Stomach (tissue), 4 donors: ENCODE measurements at regions not wholly inside any gene's neighbourhood (a gene's known extent, or its start where the extent isn't known, plus 50 kb on each side); places are given as distances from the start of the nearest gene placed in this dataset.
"Not testable (repeated sequence)": the region's sequence is repeated elsewhere in the genome, so short reads cannot be mapped to it uniquely, and the experiment has no call there.

Source experiments
- CTCF ChIP-seq, 7 experiments: fragments of 450-650 bp in 4 of 7; fragments of 200-600 bp in 3 of 7; sonication (generic) in 3 of 7; IDR thresholded peaks; one replicate each; pipeline ENCODE4 v1.5.1; 2016 to 2019; ENCODE audit warnings: antibody characterized with exemption in 7 of 7, control low read depth in 2 of 7, mild to moderate bottlenecking in 1 of 7
- EP300 ChIP-seq: sonication (generic); formaldehyde crosslinking; IDR thresholded peaks from one replicate; pipeline ENCODE4 v1.6.1; 2017; ENCODE audit warnings: antibody characterized with exemption
- POLR2A ChIP-seq, 4 donors: fragments of 450-650 bp; IDR thresholded peaks; one replicate each; pipeline ENCODE4 v1.6.1; 2016; ENCODE audit warnings: antibody characterized with exemption in 4 of 4, control low read depth in 2 of 4, mild to moderate bottlenecking in 1 of 4, moderate library complexity in 1 of 4
- POLR2AphosphoS5 ChIP-seq, 3 donors: sonication (generic); formaldehyde crosslinking; IDR thresholded peaks; one replicate each; pipeline ENCODE4 v1.6.1; 2016; ENCODE audit warnings: antibody characterized with exemption in 3 of 3

GRCh38 chr6:85071845-85072244 lies 307.4 kb upstream of the TBX18 start:
- not testable (repeated sequence) for TF ChIP-seq POLR2AphosphoS5 (IDR thresholded peaks at IDR 0.05); CTCF (IDR thresholded peaks at IDR 0.05); POLR2A (IDR thresholded peaks at IDR 0.05); EP300
